ENCODE measurements at regions not wholly inside any gene's neighbourhood (a gene's known extent, or its start where the extent isn't known, plus 50 kb on each side); places are given as distances from the start of the nearest gene placed in this dataset.

GRCh38 chr21:24223624-24224023 lies 1383.7 kb downstream of the MRPL39 start:
- no peak overlapping the region for H3K4me3 ChIP-seq (ENCODE audit: low read depth, low read length)
- TF ChIP-seq, protein P1, sequence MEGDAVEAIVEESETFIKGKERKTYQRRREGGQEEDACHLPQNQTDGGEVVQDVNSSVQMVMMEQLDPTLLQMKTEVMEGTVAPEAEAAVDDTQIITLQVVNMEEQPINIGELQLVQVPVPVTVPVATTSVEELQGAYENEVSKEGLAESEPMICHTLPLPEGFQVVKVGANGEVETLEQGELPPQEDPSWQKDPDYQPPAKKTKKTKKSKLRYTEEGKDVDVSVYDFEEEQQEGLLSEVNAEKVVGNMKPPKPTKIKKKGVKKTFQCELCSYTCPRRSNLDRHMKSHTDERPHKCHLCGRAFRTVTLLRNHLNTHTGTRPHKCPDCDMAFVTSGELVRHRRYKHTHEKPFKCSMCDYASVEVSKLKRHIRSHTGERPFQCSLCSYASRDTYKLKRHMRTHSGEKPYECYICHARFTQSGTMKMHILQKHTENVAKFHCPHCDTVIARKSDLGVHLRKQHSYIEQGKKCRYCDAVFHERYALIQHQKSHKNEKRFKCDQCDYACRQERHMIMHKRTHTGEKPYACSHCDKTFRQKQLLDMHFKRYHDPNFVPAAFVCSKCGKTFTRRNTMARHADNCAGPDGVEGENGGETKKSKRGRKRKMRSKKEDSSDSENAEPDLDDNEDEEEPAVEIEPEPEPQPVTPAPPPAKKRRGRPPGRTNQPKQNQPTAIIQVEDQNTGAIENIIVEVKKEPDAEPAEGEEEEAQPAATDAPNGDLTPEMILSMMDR (IDR thresholded peaks at IDR 0.05; ENCODE audit: borderline replicate concordance, insufficient read depth, low read depth, low read length) = no peak

- TF ChIP-seq, protein P1 (IDR thresholded peaks at IDR 0.05; ENCODE audit: borderline replicate concordance, insufficient read depth, low read depth, low read length) = no peak
- no peak overlapping the region for H3K4me3 ChIP-seq (ENCODE audit: low read depth, low read length)
Measured at GRCh38 chr21:24222676-24223075, 1384.6 kb downstream of the MRPL39 start.

DNA sequence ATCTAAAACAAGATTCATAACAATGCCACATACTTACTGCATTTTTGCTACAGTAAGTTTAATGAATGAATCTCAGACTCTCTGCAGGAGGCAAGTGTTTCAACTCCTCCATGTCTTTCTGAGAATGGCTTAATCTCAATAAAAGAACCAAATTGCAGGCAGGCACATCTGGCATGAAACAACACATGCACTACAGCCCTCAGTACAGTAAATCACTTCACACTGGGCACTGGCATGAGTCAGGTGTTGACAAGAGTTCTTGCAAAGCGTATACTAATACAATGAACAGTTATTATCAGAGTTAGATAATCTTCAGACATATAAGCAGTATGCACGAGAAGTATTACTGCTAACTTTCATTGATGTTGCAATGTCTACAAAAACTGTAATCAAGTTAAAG lies 1386.8 kb downstream of the MRPL39 start:
- TF ChIP-seq, protein P1 (IDR thresholded peaks at IDR 0.05; ENCODE audit: borderline replicate concordance, insufficient read depth, low read depth, low read length) = no peak
- H3K4me3 ChIP-seq (ENCODE audit: low read depth, low read length) = no peak overlapping the region

- TF ChIP-seq, protein P1 (IDR thresholded peaks at IDR 0.05; ENCODE audit: borderline replicate concordance, insufficient read depth, low read depth, low read length) = no peak
- H3K4me3 ChIP-seq (ENCODE audit: low read depth, low read length) = no peak overlapping the region
Measured at GRCh38 chr21:24217151-24217550, 1390.1 kb downstream of the MRPL39 start.

DNA sequence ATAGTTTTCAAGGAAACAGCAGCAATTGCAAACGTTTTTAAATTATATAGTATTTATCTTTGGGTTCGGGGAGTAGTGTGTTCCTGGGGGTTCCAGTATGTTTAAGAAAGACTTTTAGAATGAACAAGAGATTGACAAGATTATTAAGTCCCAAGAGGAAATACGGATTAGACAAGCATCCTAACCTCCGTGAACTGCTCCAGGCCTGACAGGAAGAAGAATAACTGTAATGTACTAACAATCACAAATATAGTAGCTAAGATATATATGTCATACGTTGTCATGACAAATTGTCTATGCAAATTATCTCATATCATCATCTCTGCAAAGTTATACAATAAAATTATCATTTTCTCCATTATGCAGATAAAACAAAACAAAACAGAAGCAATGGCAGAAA lies 1397.2 kb downstream of the MRPL39 start:
- TF ChIP-seq, protein P1 (IDR thresholded peaks at IDR 0.05; ENCODE audit: borderline replicate concordance, insufficient read depth, low read depth, low read length) = no peak
- H3K4me3 ChIP-seq (ENCODE audit: low read depth, low read length) = no peak overlapping the region

GRCh38 chr21:24208562-24209260 lies 1398.6 kb downstream of the MRPL39 start:
- TF ChIP-seq, protein P1 (IDR thresholded peaks at IDR 0.05; ENCODE audit: borderline replicate concordance, insufficient read depth, low read depth, low read length) = no peak
- H3K4me3 ChIP-seq (ENCODE audit: low read depth, low read length) = no peak overlapping the region

DNA sequence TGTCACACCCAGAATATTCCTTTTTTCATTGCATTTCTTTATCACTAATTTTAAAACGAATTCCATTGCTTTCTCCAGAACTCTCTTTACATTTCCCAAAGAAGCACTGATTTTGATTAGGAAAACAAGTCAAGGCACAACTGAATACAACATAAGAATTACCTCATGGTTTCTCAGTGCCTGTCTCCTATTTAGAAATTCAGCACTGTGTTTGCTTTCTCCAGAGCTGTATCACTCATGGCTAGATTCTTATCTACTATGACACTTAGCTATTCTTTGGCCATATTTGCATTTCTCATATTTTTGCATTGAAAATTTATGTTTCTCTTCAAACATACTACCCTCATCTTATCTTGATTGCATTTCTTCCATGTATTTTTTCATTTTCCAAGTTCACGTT lies 1402.0 kb downstream of the MRPL39 start:
- TF ChIP-seq, protein P1 (IDR thresholded peaks at IDR 0.05; ENCODE audit: borderline replicate concordance, insufficient read depth, low read depth, low read length) = no peak
- H3K4me3 ChIP-seq (ENCODE audit: low read depth, low read length) = no peak overlapping the region
